NCI-H1417 treated with DMSO at 0.1 percent for 48 hours (cell line): ENCODE measurements at regions not wholly inside any gene's neighbourhood (a gene's known extent, or its start where the extent isn't known, plus 50 kb on each side); places are given as distances from the start of the nearest gene placed in this dataset.
"Not testable (repeated sequence)": the region's sequence is repeated elsewhere in the genome, so short reads cannot be mapped to it uniquely, and the experiment has no call there.

Experiments used
- DNase-seq: peaks from one replicate; lab custom pipeline; 2025; lab: John Stamatoyannopoulos, UW

- DNase-seq: no peak
These were observed 192.9 kb upstream of the SPTLC3 start for GRCh38 chr20:12815778-12816408.

GRCh38 chr20:12821249-12821648, 187.5 kb upstream of the SPTLC3 start:
- DNase-seq: no peak

GRCh38 chr20:12823734-12824133, 185.0 kb upstream of the SPTLC3 start:
- no peak for DNase-seq

GRCh38 chr20:12824328-12825225, 184.2 kb upstream of the SPTLC3 start:
- no peak for DNase-seq

- no peak for DNase-seq
These were observed 183.6 kb upstream of the SPTLC3 start for GRCh38 chr20:12825226-12825595.

GRCh38 chr20:12827816-12828385, 180.9 kb upstream of the SPTLC3 start:
- no peak for DNase-seq

DNA sequence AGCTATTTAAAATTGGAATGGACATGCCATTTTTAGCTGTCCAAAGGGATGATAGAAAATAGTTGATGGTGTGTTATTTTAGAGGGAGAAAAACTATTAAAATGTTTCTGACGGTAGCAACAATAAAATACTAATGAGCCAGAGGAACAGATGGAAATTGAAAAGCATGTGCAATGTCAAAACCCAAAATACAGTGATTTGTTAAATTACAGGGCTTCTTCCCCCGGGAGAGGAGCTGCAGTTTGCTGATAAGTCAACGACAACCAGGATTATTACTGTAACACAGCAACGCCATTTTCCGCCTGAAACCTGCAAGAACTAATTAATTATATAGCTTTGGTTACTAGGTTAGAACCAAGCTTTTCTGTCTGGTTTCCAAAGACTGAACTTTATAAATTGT, 179.6 kb upstream of the SPTLC3 start:
- no peak for DNase-seq

DNA sequence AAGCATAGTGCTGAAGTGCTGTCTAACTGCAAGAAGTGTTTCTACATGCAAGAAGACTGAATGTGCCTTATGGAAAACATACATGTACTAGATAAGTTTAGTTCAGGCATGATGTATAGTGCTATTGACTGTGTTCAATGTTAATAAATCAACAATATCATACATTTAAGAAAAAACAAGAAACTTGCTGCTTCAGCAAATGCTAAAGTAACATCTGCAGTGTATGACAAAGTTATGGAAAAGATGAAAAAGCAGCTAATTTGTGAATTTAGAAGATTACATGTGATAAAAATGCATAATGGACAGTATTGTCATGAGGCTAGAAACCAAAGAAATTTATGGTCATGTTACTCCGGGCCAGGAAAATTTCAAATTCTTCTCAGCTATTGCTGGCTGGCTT, 174.9 kb upstream of the SPTLC3 start:
- DNase-seq: no peak

DNA sequence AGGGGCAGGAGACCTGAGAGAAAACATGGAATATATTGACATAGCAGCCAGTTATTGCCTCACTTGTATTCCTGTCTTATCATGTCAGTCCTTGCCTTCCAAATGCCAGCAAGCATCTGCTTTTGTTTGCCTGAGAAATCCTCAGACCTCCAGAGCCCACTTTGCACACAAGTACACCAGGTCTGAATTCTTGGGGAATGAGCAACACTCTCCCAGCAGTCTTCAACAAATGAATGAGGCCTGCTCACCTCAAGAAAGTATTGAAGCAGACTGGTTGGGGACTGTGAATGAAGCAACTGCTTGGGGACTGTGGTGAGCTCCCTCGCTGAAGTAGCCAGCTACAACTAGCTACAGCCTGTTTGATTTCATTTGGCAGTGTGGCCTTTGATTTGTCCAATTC, 172.8 kb upstream of the SPTLC3 start:
- no peak for DNase-seq

DNA sequence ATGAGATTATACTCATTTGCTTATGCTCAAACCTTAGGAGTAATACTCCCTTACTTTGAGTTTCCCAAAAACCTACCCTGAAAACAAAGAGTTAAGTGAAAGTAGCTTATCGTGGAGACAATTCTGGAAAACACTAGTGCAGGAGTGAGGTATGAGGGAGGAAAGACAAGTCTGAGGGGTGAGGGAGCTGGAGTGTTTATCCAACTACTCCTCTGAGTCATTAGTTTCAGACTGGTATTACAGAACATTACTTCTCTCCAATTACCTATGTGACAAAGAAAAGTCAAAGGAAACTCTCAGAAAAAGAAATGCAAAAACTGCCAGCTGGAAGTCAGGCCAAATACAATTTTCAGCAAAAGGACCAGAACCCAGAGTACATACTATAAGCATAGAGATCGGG, 171.1 kb upstream of the SPTLC3 start:
- DNase-seq: no peak

GRCh38 chr20:12838261-12838866, 170.4 kb upstream of the SPTLC3 start:
- DNase-seq: no peak

- DNase-seq: no peak
These were observed 160.9 kb upstream of the SPTLC3 start for GRCh38 chr20:12847872-12848271.

- no peak for DNase-seq
These were observed 159.4 kb upstream of the SPTLC3 start for GRCh38 chr20:12849225-12849910.

- DNase-seq: not testable (repeated sequence)
These were observed 151.1 kb upstream of the SPTLC3 start for GRCh38 chr20:12857643-12858042.

GRCh38 chr20:12860619-12861247, 148.0 kb upstream of the SPTLC3 start:
- no peak for DNase-seq

GRCh38 chr20:12869669-12870068, 139.1 kb upstream of the SPTLC3 start:
- DNase-seq: no peak

- no peak for DNase-seq
These were observed 138.2 kb upstream of the SPTLC3 start for GRCh38 chr20:12870588-12870987.

DNA sequence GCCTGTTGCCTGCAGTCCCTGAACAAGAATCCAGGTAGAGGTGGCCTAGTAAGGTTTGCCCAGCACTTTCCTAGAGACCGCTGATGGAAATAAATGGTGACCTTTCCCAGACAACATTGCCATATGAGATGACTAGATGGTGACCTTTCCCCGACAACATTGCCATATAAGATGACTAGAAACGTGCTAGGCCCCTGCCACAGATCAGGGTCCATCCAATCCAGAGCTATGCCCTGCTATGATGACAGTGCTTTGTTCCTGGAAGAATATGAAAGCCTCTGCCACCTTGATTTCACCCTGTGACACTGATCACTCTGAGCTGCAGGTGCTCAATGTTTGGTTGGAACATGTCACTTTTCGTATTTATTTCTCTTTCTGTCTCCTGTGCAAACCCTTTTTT, 133.8 kb upstream of the SPTLC3 start:
- no peak for DNase-seq

- no peak for DNase-seq
These were observed 133.3 kb upstream of the SPTLC3 start for GRCh38 chr20:12875510-12875909.

GRCh38 chr20:12882832-12883506, 125.8 kb upstream of the SPTLC3 start:
- DNase-seq: no peak

DNA sequence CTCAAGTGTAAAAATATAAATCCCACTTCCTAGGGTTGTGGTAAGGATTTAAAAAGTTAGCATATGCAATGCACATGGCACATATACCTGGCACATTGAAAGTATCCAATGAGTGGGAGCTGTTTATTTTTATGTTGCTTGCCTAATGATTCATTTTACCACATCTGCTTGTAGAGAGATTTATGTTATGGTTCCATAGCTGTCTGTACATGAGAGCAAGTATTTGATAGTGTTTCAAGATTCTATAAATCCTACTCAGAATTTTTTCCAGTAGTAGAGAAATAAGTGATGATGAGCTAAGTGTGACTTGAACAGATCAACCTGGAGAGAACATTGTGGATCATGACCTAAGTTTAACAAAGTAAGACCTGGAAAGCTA, 125.3 kb upstream of the SPTLC3 start:
- DNase-seq: no peak
